Esophagus squamous epithelium (tissue), 4 donors: ENCODE measurements at regions not wholly inside any gene's neighbourhood (a gene's known extent, or its start where the extent isn't known, plus 50 kb on each side); places are given as distances from the start of the nearest gene placed in this dataset.

Experiments used
- POLR2A ChIP-seq, 4 donors: fragments of 450-650 bp; IDR thresholded peaks; one replicate each; pipeline ENCODE4 v1.6.1; 2017; ENCODE audit warnings: antibody characterized with exemption in 4 of 4, mild to moderate bottlenecking in 4 of 4, moderate library complexity in 3 of 4
- TF ChIP-seq, protein P1 (sequence below), 6 experiments: fragments of 450-650 bp in 4 of 6; fragments of 200-600 bp in 2 of 6; sonication (generic) in 2 of 6; IDR thresholded peaks; one replicate each; pipeline ENCODE4 v1.5.1; 2016 to 2019; ENCODE audit warnings: antibody characterized with exemption in 6 of 6, mild to moderate bottlenecking in 4 of 6, moderate library complexity in 4 of 6

- TF ChIP-seq, protein P1, sequence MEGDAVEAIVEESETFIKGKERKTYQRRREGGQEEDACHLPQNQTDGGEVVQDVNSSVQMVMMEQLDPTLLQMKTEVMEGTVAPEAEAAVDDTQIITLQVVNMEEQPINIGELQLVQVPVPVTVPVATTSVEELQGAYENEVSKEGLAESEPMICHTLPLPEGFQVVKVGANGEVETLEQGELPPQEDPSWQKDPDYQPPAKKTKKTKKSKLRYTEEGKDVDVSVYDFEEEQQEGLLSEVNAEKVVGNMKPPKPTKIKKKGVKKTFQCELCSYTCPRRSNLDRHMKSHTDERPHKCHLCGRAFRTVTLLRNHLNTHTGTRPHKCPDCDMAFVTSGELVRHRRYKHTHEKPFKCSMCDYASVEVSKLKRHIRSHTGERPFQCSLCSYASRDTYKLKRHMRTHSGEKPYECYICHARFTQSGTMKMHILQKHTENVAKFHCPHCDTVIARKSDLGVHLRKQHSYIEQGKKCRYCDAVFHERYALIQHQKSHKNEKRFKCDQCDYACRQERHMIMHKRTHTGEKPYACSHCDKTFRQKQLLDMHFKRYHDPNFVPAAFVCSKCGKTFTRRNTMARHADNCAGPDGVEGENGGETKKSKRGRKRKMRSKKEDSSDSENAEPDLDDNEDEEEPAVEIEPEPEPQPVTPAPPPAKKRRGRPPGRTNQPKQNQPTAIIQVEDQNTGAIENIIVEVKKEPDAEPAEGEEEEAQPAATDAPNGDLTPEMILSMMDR (IDR thresholded peaks at IDR 0.05), result no peak
- TF ChIP-seq POLR2A (IDR thresholded peaks at IDR 0.05), result no peak
Observed at GRCh38 chr1:212181015-212181882, 104.0 kb upstream of the PPP2R5A start.
